HG03378 (cell line): ENCODE measurements at regions not wholly inside any gene's neighbourhood (a gene's known extent, or its start where the extent isn't known, plus 50 kb on each side); places are given as distances from the start of the nearest gene placed in this dataset.

ENCODE experiments used
- ATAC-seq: cut with Tn5 transposase; IDR thresholded peaks from one replicate; pipeline ENCODE4 v1.9.1; 2021; ENCODE audit warnings: mild to moderate bottlenecking, moderate library complexity; ENCODE audit not compliant: unreplicated experiment

GRCh38 chr14:22007784-22008412, 334.3 kb upstream of the OR4E1 start:
- no peak for ATAC-seq

- ATAC-seq = no peak
These were observed 333.7 kb upstream of the OR4E1 start for GRCh38 chr14:22007363-22007762.

GRCh38 chr14:22003461-22003860, 329.8 kb upstream of the OR4E1 start:
- no peak for ATAC-seq

- ATAC-seq = no peak
These were observed 329.3 kb upstream of the OR4E1 start for GRCh38 chr14:22002860-22003284.

GRCh38 chr14:21999402-21999801, 325.8 kb upstream of the OR4E1 start:
- ATAC-seq = no peak

GRCh38 chr14:21997300-21997699, 323.7 kb upstream of the OR4E1 start:
- ATAC-seq = no peak

- ATAC-seq = no peak
These were observed 321.7 kb upstream of the OR4E1 start for GRCh38 chr14:21995332-21995731.

- ATAC-seq = no peak
These were observed 320.2 kb upstream of the OR4E1 start for GRCh38 chr14:21993837-21994236.

- no peak for ATAC-seq
These were observed 319.5 kb upstream of the OR4E1 start for GRCh38 chr14:21993070-21993469.

GRCh38 chr14:21991130-21991529, 317.5 kb upstream of the OR4E1 start:
- ATAC-seq = no peak

- ATAC-seq = no peak
These were observed 316.5 kb upstream of the OR4E1 start for GRCh38 chr14:21990116-21990515.

- no peak for ATAC-seq
These were observed 315.5 kb upstream of the OR4E1 start for GRCh38 chr14:21989090-21989489.

GRCh38 chr14:21988413-21988812, 314.8 kb upstream of the OR4E1 start:
- ATAC-seq = no peak

GRCh38 chr14:21987937-21988336, 314.3 kb upstream of the OR4E1 start:
- no peak for ATAC-seq

GRCh38 chr14:21985081-21985480, 311.5 kb upstream of the OR4E1 start:
- no peak for ATAC-seq

GRCh38 chr14:21978999-21979314, 305.3 kb upstream of the OR4E1 start:
- no peak for ATAC-seq

- ATAC-seq = no peak
These were observed 304.8 kb upstream of the OR4E1 start for GRCh38 chr14:21978184-21978998.

GRCh38 chr14:21974741-21975140, 301.1 kb upstream of the OR4E1 start:
- ATAC-seq = no peak

- no peak for ATAC-seq
These were observed 291.4 kb upstream of the OR4E1 start for GRCh38 chr14:21965042-21965441.

GRCh38 chr14:21964180-21964579, 290.6 kb upstream of the OR4E1 start:
- no peak for ATAC-seq

- no peak for ATAC-seq
These were observed 287.0 kb upstream of the OR4E1 start for GRCh38 chr14:21960636-21961035.

GRCh38 chr14:21941885-21942284, 268.3 kb upstream of the OR4E1 start:
- no peak for ATAC-seq
